Smooth muscle cell (in vitro differentiated cells): ENCODE measurements at regions not wholly inside any gene's neighbourhood (a gene's known extent, or its start where the extent isn't known, plus 50 kb on each side); places are given as distances from the start of the nearest gene placed in this dataset.

Experiments
- DNase-seq: peaks from one replicate; lab custom pipeline; 2025; ENCODE audit not compliant: unreplicated experiment; lab: John Stamatoyannopoulos, UW
- H2AFZ ChIP-seq: fragments of 200-600 bp; sonication (generic); 2 replicates; pipeline ENCODE4 v1.6.0; 2016; ENCODE audit warnings: antibody characterized with exemption, low read depth, mild to moderate bottlenecking
- H3F3A ChIP-seq: fragments of 200-600 bp; sonication (generic); 2 replicates; pipeline ENCODE4 v1.6.0; 2017; ENCODE audit warnings: antibody characterized with exemption, low read depth
- H3K27ac ChIP-seq: fragments of 200-600 bp; sonication (generic); 2 replicates; pipeline ENCODE4 v1.5.1; 2016; ENCODE audit warnings: low read depth, mild to moderate bottlenecking
- H3K27me3 ChIP-seq: fragments of 200-600 bp; sonication (generic); 2 replicates; pipeline ENCODE4 v1.6.1; 2016; ENCODE audit warnings: low read depth, mild to moderate bottlenecking
- H3K36me3 ChIP-seq: fragments of 200-600 bp; sonication (generic); 2 replicates; pipeline ENCODE4 v1.5.1; 2016; ENCODE audit warnings: low read depth
- H3K4me1 ChIP-seq: fragments of 200-600 bp; sonication (generic); 2 replicates; pipeline ENCODE4 v1.5.1; 2016; ENCODE audit warnings: low read depth
- H3K4me2 ChIP-seq: fragments of 200-600 bp; sonication (generic); 2 replicates; pipeline ENCODE4 v1.6.0; 2016; ENCODE audit warnings: mild to moderate bottlenecking
- H3K4me3 ChIP-seq: fragments of 200-600 bp; sonication (generic); 2 replicates; pipeline ENCODE4 v1.5.1; 2016; ENCODE audit warnings: mild to moderate bottlenecking
- H3K79me2 ChIP-seq: fragments of 200-600 bp; sonication (generic); 2 replicates; pipeline ENCODE4 v1.6.0; 2016; ENCODE audit warnings: low read depth, mild to moderate bottlenecking
- H3K9ac ChIP-seq: fragments of 200-600 bp; sonication (generic); 2 replicates; pipeline ENCODE4 v1.6.0; 2016; ENCODE audit warnings: low read depth
- H3K9me3 ChIP-seq: fragments of 200-600 bp; sonication (generic); replicated peaks from 2 replicates; pipeline ENCODE4 v1.5.1; 2016; ENCODE audit warnings: low read depth
- H4K20me1 ChIP-seq: fragments of 200-600 bp; sonication (generic); 2 replicates; pipeline ENCODE4 v1.6.0; 2016; ENCODE audit warnings: low read depth
- CTCF ChIP-seq: fragments of 200-600 bp; sonication (generic); IDR thresholded peaks from 2 replicates; pipeline ENCODE4 v1.5.1; 2017; ENCODE audit warnings: borderline replicate concordance, mild to moderate bottlenecking, antibody characterized with exemption; ENCODE audit not compliant: insufficient read depth, poor library complexity, severe bottlenecking
- WGBS: methylation state at CpG from one replicate; pipeline ENCODE4 v1.1.7; 2016; ENCODE audit warnings: low lambda C conversion rate; 5-methylcytosine and 5-hydroxymethylcytosine counted together

- DNase-seq, result no peak
- peaks cover 29% of the 10 kb centered on the region for H3K79me2 ChIP-seq
- H3K4me3 ChIP-seq, result no peak overlapping the region
- 88% methylated on average over 11 of the region's 11 CpGs for WGBS
- TF ChIP-seq CTCF, result no peak
- no peak overlapping the region for H3K4me2 ChIP-seq
- no peaks in the 10 kb centered on the region for H3F3A ChIP-seq
- no peaks in the 10 kb centered on the region for H3K9me3 ChIP-seq
- no peaks in the 10 kb centered on the region for H3K4me1 ChIP-seq
- no peak overlapping the region for H3K9ac ChIP-seq
- no peak overlapping the region for H3K27ac ChIP-seq
- H2AFZ ChIP-seq, result no peak overlapping the region
- no peaks in the 10 kb centered on the region for H3K36me3 ChIP-seq
- no peaks in the 10 kb centered on the region for H3K27me3 ChIP-seq
- peaks cover 66% of the 10 kb centered on the region for H4K20me1 ChIP-seq
Measured at GRCh38 chr2:120803764-120804335, 68.2 kb downstream of the GLI2 start.

- no peaks in the 10 kb centered on the region for H3K4me1 ChIP-seq
- no peak for DNase-seq
- no peak overlapping the region for H3K27ac ChIP-seq
- H3K9ac ChIP-seq, result no peak overlapping the region
- 76% methylated on average over 6 of the region's 6 CpGs for WGBS
- H2AFZ ChIP-seq, result no peak overlapping the region
- H3K9me3 ChIP-seq, result no peaks in the 10 kb centered on the region
- peaks cover 71% of the 10 kb centered on the region for H4K20me1 ChIP-seq
- no peak overlapping the region for H3K4me2 ChIP-seq
- no peak overlapping the region for H3K4me3 ChIP-seq
- H3K27me3 ChIP-seq, result no peaks in the 10 kb centered on the region
- no peaks in the 10 kb centered on the region for H3K36me3 ChIP-seq
- H3F3A ChIP-seq, result no peaks in the 10 kb centered on the region
- peaks cover 25% of the 10 kb centered on the region for H3K79me2 ChIP-seq
- TF ChIP-seq CTCF, result no peak
Measured at GRCh38 chr2:120804459-120804858, 68.8 kb downstream of the GLI2 start.

- no peak overlapping the region for H2AFZ ChIP-seq
- H3K4me2 ChIP-seq, result no peak overlapping the region
- WGBS, result 95% methylated on average over 13 of the region's 13 CpGs
- TF ChIP-seq CTCF, result no peak
- no peak overlapping the region for H3K4me3 ChIP-seq
- DNase-seq, result no peak
- H3K4me1 ChIP-seq, result no peaks in the 10 kb centered on the region
- peaks cover 72% of the 10 kb centered on the region for H4K20me1 ChIP-seq
- H3K9ac ChIP-seq, result no peak overlapping the region
- peaks cover 21% of the 10 kb centered on the region for H3K79me2 ChIP-seq
- no peaks in the 10 kb centered on the region for H3K9me3 ChIP-seq
- no peak overlapping the region for H3K27ac ChIP-seq
- H3K27me3 ChIP-seq, result no peaks in the 10 kb centered on the region
- no peaks in the 10 kb centered on the region for H3K36me3 ChIP-seq
- H3F3A ChIP-seq, result no peaks in the 10 kb centered on the region
Measured at GRCh38 chr2:120805011-120805410, 69.3 kb downstream of the GLI2 start.

- no peak for TF ChIP-seq CTCF
- Histone ChIP-seq H3K4me1 (no peaks in the 10 kb centered on the region), H3K9ac (no peak overlapping the region), H3K4me2 (no peak overlapping the region), H3K27me3 (no peaks in the 10 kb centered on the region), H3K9me3 (no peaks in the 10 kb centered on the region), H3K27ac (no peak overlapping the region), H2AFZ (no peak overlapping the region), H4K20me1 (peaks cover 76% of the 10 kb centered on the region), H3K79me2 (peaks cover 23% of the 10 kb centered on the region), H3K4me3 (no peak overlapping the region), H3F3A (no peaks in the 10 kb centered on the region), H3K36me3 (no peaks in the 10 kb centered on the region)
- DNase-seq, result no peak
- 86% methylated on average over 4 of the region's 4 CpGs for whole genome bisulfite sequencing
Measured at GRCh38 chr2:120805602-120806001, 69.9 kb downstream of the GLI2 start.
